Ovary (tissue), 7 donors: ENCODE measurements at regions not wholly inside any gene's neighbourhood (a gene's known extent, or its start where the extent isn't known, plus 50 kb on each side); places are given as distances from the start of the nearest gene placed in this dataset.

Source experiments
- DNase-seq, 5 donors: peaks; one replicate each; pipeline ENCODE4 v3.0.0-alpha.2; 2019 to 2020
- H3K27ac ChIP-seq, 2 donors: fragments of 200-600 bp; one replicate each; pipeline versions ENCODE4 v1.5.1 to v1.8.0; 2019 to 2022
- H3K27me3 ChIP-seq: fragments of 200-600 bp; one replicate; pipeline ENCODE4 v1.8.0; 2022
- H3K36me3 ChIP-seq: fragments of 200-600 bp; sonication (generic); one replicate; pipeline ENCODE4 v1.5.1; 2019
- H3K4me1 ChIP-seq: one replicate; pipeline ENCODE4 v1.8.1; 2013; ENCODE audit warnings: mild to moderate bottlenecking, moderate library complexity; ENCODE audit not compliant: insufficient read depth
- H3K4me3 ChIP-seq: fragments of 200-600 bp; sonication (generic); one replicate; pipeline ENCODE4 v1.5.1; 2017
- H3K9me3 ChIP-seq, 2 donors: fragments of 200-600 bp in 1 of 2; sonication (generic) in 1 of 2; one replicate each; pipeline versions ENCODE4 v1.5.1 to v1.8.1; 2013 to 2019; ENCODE audit warnings: mild to moderate bottlenecking in 1 of 2, moderate library complexity in 1 of 2
- CTCF ChIP-seq, 3 donors: fragments of 450-650 bp in 2 of 3; fragments of 200-600 bp in 1 of 3; IDR thresholded peaks; one replicate each; pipeline versions ENCODE4 v1.5.1 to v1.8.0; 2016 to 2022; ENCODE audit warnings: antibody characterized with exemption in 3 of 3, mild to moderate bottlenecking in 1 of 3
- EP300 ChIP-seq: sonication (generic); formaldehyde crosslinking; IDR thresholded peaks from one replicate; pipeline ENCODE4 v1.6.1; 2017; ENCODE audit warnings: antibody characterized with exemption
- POLR2A ChIP-seq: fragments of 450-650 bp; IDR thresholded peaks from one replicate; pipeline ENCODE4 v1.6.1; 2017; ENCODE audit warnings: antibody characterized with exemption, mild to moderate bottlenecking, moderate library complexity
- WGBS, 3 donors: extraction: QIAGEN DNeasy Blood & Tissue Kit in 1 of 3; methylation state at CpG; one replicate each; pipeline versions ENCODE4 v1.1.5 to v1.1.7; 2013 to 2017; 5-methylcytosine and 5-hydroxymethylcytosine counted together
- intact Hi-C, 4 donors: fragments of 100-400 bp; cut with DNase I; formaldehyde crosslinking; loops; one replicate each; pipeline versions ENCODE4 v1.11.0 to v1.15.1; 2022 to 2023
- donor health status: DM: no; HTN: no; CAD: no; lungs with moderate emphysema.
- donor health status: DM: no; HTN: no; CAD: no.
- donor health status: Bipolar disorder and iron deficiency.
- donor health status: DM: no; HTN: no; CAD: no.
- donor health status: DM: yes; HTN: yes; CAD: no.

DNA sequence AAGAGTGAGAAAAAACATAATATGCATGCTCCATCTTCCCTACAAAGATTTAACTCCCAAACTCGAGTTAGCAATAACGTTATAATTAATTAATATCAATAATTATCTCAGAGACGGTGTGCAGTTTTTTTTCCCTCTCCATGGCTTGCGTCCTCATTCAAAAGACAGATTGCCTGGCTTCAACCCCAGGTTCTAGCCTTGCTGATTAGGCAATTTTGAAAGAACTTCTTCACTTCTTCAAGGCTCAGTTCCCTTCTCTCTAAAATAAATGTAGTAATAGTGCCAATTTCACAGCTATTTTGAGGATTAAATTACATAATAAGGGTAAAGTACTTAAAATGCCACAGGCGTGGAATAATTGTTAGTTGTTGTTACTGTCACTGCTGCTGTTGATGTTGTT lies 876.1 kb upstream of the GBE1 start:
- Histone ChIP-seq H3K36me3 (no peaks in the 10 kb centered on the region), H3K27ac (no peak overlapping the region), H3K4me1 (no peaks in the 10 kb centered on the region), H3K4me3 (no peak overlapping the region), H3K27me3 (no peaks in the 10 kb centered on the region), H3K9me3 (no peaks in the 10 kb centered on the region)
- no peak for DNase-seq
- TF ChIP-seq EP300 (no peak), CTCF (IDR thresholded peaks at IDR 0.05) (no peak), POLR2A (no peak)
- intact Hi-C loops: no loop called here
- WGBS, 3 donors: 58 to 72% (median 59%) methylated on average over 5 of the region's 5 CpGs

DNA sequence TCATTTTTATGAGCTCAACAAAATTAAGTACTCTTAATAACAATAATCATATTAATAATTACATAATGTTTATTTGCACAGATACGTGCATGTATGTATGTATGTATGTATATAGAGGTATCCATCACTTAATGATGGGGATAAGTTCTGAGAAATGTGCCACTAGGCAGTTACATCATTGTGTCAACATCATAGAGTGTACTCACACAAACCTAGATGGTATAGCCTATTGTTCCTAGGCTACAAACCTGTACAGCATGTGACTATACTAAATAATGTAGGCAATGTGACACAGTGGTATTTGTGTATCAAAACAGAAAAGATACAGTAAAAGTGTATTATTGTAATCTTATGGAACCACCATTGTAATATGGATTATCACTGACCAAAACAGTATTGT lies 874.7 kb upstream of the GBE1 start:
- no peaks in the 10 kb centered on the region for H3K27me3 ChIP-seq
- no peak overlapping the region for H3K4me3 ChIP-seq
- H3K4me1 ChIP-seq: no peaks in the 10 kb centered on the region
- DNase-seq: no peak
- no peak overlapping the region for H3K27ac ChIP-seq
- H3K9me3 ChIP-seq: no peaks in the 10 kb centered on the region
- TF ChIP-seq CTCF (IDR thresholded peaks at IDR 0.05) (no peak), EP300 (no peak), POLR2A (no peak)
- intact Hi-C loops: no loop called here
- H3K36me3 ChIP-seq: no peaks in the 10 kb centered on the region
- WGBS, 3 donors: 84 to 87% (median 85%) methylated on average over 1 of the region's 1 CpG

GRCh38 chr3:82633319-82633718 lies 871.9 kb upstream of the GBE1 start:
- H3K4me1 ChIP-seq: no peaks in the 10 kb centered on the region
- H3K27ac ChIP-seq: no peak overlapping the region
- no peaks in the 10 kb centered on the region for H3K9me3 ChIP-seq
- no peak for DNase-seq
- intact Hi-C loops: no loop called here
- no peaks in the 10 kb centered on the region for H3K27me3 ChIP-seq
- 39 to 45% (median 42%) methylated on average over 1 of the region's 1 CpG for WGBS, 3 donors
- H3K36me3 ChIP-seq: no peaks in the 10 kb centered on the region
- H3K4me3 ChIP-seq: no peak overlapping the region
- TF ChIP-seq POLR2A (no peak), EP300 (no peak), CTCF (IDR thresholded peaks at IDR 0.05) (no peak)

- H3K4me1 ChIP-seq: no peaks in the 10 kb centered on the region
- H3K27ac ChIP-seq: no peak overlapping the region
- WGBS, 3 donors: 89 to 93% (median 90%) methylated on average over 3 of the region's 3 CpGs
- intact Hi-C loops: no loop called here
- no peaks in the 10 kb centered on the region for H3K9me3 ChIP-seq
- H3K36me3 ChIP-seq: no peaks in the 10 kb centered on the region
- DNase-seq: no peak
- H3K4me3 ChIP-seq: no peak overlapping the region
- no peaks in the 10 kb centered on the region for H3K27me3 ChIP-seq
- TF ChIP-seq CTCF (IDR thresholded peaks at IDR 0.05): no peak
- no peak for TF ChIP-seq POLR2A
- no peak for TF ChIP-seq EP300
Observed at GRCh38 chr3:82629937-82630336, 868.5 kb upstream of the GBE1 start.
